Neural cell (in vitro differentiated cells): ENCODE measurements at regions not wholly inside any gene's neighbourhood (a gene's known extent, or its start where the extent isn't known, plus 50 kb on each side); places are given as distances from the start of the nearest gene placed in this dataset.

Experiments
- H2AFZ ChIP-seq: fragments of 200-600, 300-800 bp; sonication (generic), shearing (Covaris generic); 2 replicates; pipeline ENCODE4 v1.6.0; 2014; ENCODE audit warnings: low read depth, mild to moderate bottlenecking, antibody characterized with exemption, low read length, moderate library complexity
- H3F3A ChIP-seq: fragments of 200-600 bp; shearing (Covaris generic); 2 replicates; pipeline ENCODE4 v1.6.1; 2016; ENCODE audit warnings: mild to moderate bottlenecking, moderate library complexity, mixed read lengths, antibody characterized with exemption, low read length; ENCODE audit not compliant: insufficient read depth, poor library complexity, severe bottlenecking
- H3K27ac ChIP-seq: fragments of 200-600, 300-800 bp; sonication (generic), shearing (Covaris generic); 2 replicates; pipeline ENCODE4 v1.5.1; 2014; ENCODE audit warnings: mild to moderate bottlenecking, low read length, moderate library complexity
- H3K27me3 ChIP-seq: fragments of 300-800, 200-600 bp; sonication (generic), shearing (Covaris generic); 2 replicates; pipeline ENCODE4 v1.6.0; 2014; ENCODE audit warnings: mild to moderate bottlenecking, low read depth, low read length, moderate library complexity; ENCODE audit not compliant: insufficient read depth
- H3K36me3 ChIP-seq: fragments of 300-800, 200-600 bp; sonication (generic), shearing (Covaris generic); 2 replicates; pipeline ENCODE4 v1.5.1; 2014; ENCODE audit warnings: mild to moderate bottlenecking, antibody characterized with exemption, low read length, moderate library complexity; ENCODE audit not compliant: insufficient read depth
- H3K4me2 ChIP-seq: fragments of 300-800, 200-600 bp; sonication (generic), shearing (Covaris generic); 2 replicates; pipeline ENCODE4 v1.6.0; 2014; ENCODE audit warnings: mild to moderate bottlenecking, low read length
- H3K4me3 ChIP-seq: fragments of 300-800, 200-600 bp; sonication (generic), shearing (Covaris generic); 2 replicates; pipeline ENCODE4 v1.5.1; 2014; ENCODE audit warnings: mild to moderate bottlenecking, low read length, moderate library complexity
- H3K79me2 ChIP-seq: fragments of 200-600 bp; shearing (Covaris generic); replicated peaks from 2 replicates; pipeline ENCODE4 v1.6.0; 2014; ENCODE audit warnings: mild to moderate bottlenecking, low read length, moderate library complexity; ENCODE audit not compliant: insufficient read depth
- H3K9ac ChIP-seq: fragments of 300-800, 200-600 bp; sonication (generic), shearing (Covaris generic); 2 replicates; pipeline ENCODE4 v1.6.1; 2016; ENCODE audit warnings: mild to moderate bottlenecking, low read length, mixed read lengths
- H3K9me2 ChIP-seq: fragments of 200-600 bp; shearing (Covaris generic); 2 replicates; pipeline ENCODE4 v1.6.1; 2016; ENCODE audit warnings: mild to moderate bottlenecking, low read length, mixed read lengths; ENCODE audit not compliant: insufficient read depth
- H3K9me3 ChIP-seq: fragments of 200-600, 300-800 bp; sonication (generic), shearing (Covaris generic); 2 replicates; pipeline ENCODE4 v1.6.1; 2016; ENCODE audit warnings: mild to moderate bottlenecking, mixed run types, low read length, moderate library complexity, mixed read lengths
- H4K20me1 ChIP-seq: fragments of 200-600 bp; shearing (Covaris generic); 2 replicates; pipeline ENCODE4 v1.6.1; 2016; ENCODE audit warnings: mild to moderate bottlenecking, mixed run types; ENCODE audit not compliant: insufficient read depth
- EP300 ChIP-seq: fragments of 450-650 bp; conservative IDR thresholded peaks from 2 replicates; pipeline ENCODE4 v1.6.1; 2014; ENCODE audit warnings: antibody characterized with exemption, mild to moderate bottlenecking, moderate library complexity; ENCODE audit not compliant: poor library complexity, severe bottlenecking
- EZH2 ChIP-seq: fragments of 200-600, 300-800 bp; shearing (Covaris generic), sonication (generic); IDR thresholded peaks from 2 replicates; pipeline ENCODE4 v1.6.1; 2014; ENCODE audit warnings: antibody characterized with exemption, low read length, borderline replicate concordance, mild to moderate bottlenecking; ENCODE audit not compliant: insufficient read depth, poor library complexity, severe bottlenecking
- MXI1 ChIP-seq: fragments of 450-650 bp; conservative IDR thresholded peaks from 2 replicates; pipeline ENCODE4 v1.6.1; 2014; ENCODE audit warnings: antibody characterized with exemption, mild to moderate bottlenecking; ENCODE audit not compliant: poor library complexity, severe bottlenecking
- POLR2AphosphoS5 ChIP-seq: IDR thresholded peaks from 2 replicates; pipeline ENCODE4 v1.6.1; 2012
- RAD21 ChIP-seq: fragments of 450-650 bp; conservative IDR thresholded peaks from 2 replicates; pipeline ENCODE4 v1.6.1; 2014; ENCODE audit warnings: antibody characterized with exemption, mild to moderate bottlenecking, moderate library complexity
- SMC3 ChIP-seq: fragments of 450-650 bp; conservative IDR thresholded peaks from 2 replicates; pipeline ENCODE4 v1.6.1; 2014; ENCODE audit warnings: antibody characterized with exemption, mild to moderate bottlenecking, moderate library complexity; ENCODE audit not compliant: poor library complexity
- TAF1 ChIP-seq: IDR thresholded peaks from 2 replicates; pipeline ENCODE4 v1.6.1; 2012; ENCODE audit warnings: low read depth
- TF ChIP-seq, protein P1 (sequence below): IDR thresholded peaks from 2 replicates; pipeline ENCODE4 v1.6.1; 2012; ENCODE audit warnings: borderline replicate concordance
- TF ChIP-seq, protein P2 (sequence below): fragments of 450-650 bp; IDR thresholded peaks from 2 replicates; pipeline ENCODE4 v1.5.1; 2014; ENCODE audit warnings: antibody characterized with exemption, mild to moderate bottlenecking, moderate library complexity; ENCODE audit not compliant: poor library complexity, severe bottlenecking

DNA sequence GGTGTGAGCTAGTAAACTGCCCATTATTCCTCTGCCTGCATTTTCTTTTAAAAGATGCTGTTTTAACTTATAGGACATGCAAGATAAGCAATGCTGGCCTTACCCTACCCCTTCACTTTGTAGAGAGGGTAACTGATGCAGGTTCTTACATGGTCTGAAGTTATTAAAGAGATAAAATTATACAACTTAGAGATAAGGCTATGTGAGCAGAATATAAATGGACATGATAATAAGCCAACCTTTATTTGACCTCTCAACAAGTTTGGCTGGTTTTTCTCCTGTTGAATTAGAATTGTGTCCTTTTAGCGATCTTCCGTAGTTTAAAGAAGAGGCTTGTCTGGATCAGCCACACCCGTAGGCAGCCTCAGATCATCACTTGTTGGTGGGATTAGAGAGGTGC, 377.0 kb downstream of the BTBD3 start:
- H2AFZ ChIP-seq: no peak overlapping the region
- H4K20me1 ChIP-seq: no peaks in the 10 kb centered on the region
- H3K9me2 ChIP-seq: no peaks in the 10 kb centered on the region
- no peak overlapping the region for H3K4me2 ChIP-seq
- H3K27ac ChIP-seq: no peak overlapping the region
- no peaks in the 10 kb centered on the region for H3K36me3 ChIP-seq
- H3K4me3 ChIP-seq: no peak overlapping the region
- no peaks in the 10 kb centered on the region for H3K27me3 ChIP-seq
- TF ChIP-seq SMC3 (no peak), RAD21 (no peak)
- H3K9ac ChIP-seq: no peak overlapping the region
- no peaks in the 10 kb centered on the region for H3F3A ChIP-seq
- peaks cover 5% of the 10 kb centered on the region for H3K9me3 ChIP-seq
- H3K79me2 ChIP-seq: no peaks in the 10 kb centered on the region

DNA sequence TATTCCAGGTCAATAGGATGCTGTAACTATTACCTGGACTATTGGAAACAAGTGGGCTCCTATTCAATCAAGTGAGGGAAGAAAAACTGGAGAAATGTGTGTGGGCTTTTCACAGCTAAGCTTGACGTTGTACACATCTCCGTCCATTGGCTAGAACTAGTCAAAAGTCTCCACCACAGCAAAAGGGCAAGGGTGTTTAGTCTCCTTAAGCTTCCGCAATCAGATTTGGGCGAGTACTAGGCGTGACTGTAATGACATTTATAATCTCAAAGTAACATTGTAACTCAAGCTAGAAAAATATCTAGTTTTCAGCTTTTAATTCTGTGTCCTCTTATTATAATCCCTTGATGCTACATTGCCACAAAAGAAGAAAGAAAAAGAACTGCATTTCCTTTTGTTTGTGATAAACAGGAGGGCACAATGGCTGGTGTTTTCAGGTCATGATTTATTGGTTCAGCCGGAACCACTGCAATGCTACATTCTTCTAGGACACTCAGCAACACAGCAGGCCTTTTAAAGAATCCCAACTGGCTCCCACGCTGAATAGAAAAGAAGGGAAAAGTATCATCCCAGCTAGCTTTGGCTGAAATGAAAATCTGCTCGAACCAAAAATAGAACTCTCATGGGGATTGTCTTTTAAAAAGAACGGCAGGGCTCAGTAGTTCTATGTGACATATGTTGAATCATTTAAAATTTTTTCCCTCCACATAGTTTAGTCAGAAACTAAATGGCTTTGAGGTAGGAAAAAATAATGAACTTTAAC, 387.7 kb downstream of the BTBD3 start:
- H3K9ac ChIP-seq: no peak overlapping the region
- no peaks in the 10 kb centered on the region for H4K20me1 ChIP-seq
- TF ChIP-seq MXI1 (no peak), POLR2AphosphoS5 (no peak), SMC3 (no peak), TAF1 (no peak), RAD21 (no peak), EZH2 (no peak), EP300 (no peak)
- TF ChIP-seq, protein P1, sequence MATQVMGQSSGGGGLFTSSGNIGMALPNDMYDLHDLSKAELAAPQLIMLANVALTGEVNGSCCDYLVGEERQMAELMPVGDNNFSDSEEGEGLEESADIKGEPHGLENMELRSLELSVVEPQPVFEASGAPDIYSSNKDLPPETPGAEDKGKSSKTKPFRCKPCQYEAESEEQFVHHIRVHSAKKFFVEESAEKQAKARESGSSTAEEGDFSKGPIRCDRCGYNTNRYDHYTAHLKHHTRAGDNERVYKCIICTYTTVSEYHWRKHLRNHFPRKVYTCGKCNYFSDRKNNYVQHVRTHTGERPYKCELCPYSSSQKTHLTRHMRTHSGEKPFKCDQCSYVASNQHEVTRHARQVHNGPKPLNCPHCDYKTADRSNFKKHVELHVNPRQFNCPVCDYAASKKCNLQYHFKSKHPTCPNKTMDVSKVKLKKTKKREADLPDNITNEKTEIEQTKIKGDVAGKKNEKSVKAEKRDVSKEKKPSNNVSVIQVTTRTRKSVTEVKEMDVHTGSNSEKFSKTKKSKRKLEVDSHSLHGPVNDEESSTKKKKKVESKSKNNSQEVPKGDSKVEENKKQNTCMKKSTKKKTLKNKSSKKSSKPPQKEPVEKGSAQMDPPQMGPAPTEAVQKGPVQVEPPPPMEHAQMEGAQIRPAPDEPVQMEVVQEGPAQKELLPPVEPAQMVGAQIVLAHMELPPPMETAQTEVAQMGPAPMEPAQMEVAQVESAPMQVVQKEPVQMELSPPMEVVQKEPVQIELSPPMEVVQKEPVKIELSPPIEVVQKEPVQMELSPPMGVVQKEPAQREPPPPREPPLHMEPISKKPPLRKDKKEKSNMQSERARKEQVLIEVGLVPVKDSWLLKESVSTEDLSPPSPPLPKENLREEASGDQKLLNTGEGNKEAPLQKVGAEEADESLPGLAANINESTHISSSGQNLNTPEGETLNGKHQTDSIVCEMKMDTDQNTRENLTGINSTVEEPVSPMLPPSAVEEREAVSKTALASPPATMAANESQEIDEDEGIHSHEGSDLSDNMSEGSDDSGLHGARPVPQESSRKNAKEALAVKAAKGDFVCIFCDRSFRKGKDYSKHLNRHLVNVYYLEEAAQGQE: no peak
- TF ChIP-seq, protein P2, sequence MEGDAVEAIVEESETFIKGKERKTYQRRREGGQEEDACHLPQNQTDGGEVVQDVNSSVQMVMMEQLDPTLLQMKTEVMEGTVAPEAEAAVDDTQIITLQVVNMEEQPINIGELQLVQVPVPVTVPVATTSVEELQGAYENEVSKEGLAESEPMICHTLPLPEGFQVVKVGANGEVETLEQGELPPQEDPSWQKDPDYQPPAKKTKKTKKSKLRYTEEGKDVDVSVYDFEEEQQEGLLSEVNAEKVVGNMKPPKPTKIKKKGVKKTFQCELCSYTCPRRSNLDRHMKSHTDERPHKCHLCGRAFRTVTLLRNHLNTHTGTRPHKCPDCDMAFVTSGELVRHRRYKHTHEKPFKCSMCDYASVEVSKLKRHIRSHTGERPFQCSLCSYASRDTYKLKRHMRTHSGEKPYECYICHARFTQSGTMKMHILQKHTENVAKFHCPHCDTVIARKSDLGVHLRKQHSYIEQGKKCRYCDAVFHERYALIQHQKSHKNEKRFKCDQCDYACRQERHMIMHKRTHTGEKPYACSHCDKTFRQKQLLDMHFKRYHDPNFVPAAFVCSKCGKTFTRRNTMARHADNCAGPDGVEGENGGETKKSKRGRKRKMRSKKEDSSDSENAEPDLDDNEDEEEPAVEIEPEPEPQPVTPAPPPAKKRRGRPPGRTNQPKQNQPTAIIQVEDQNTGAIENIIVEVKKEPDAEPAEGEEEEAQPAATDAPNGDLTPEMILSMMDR: no peak
- H3K4me3 ChIP-seq: no peak overlapping the region
- no peaks in the 10 kb centered on the region for H3K27me3 ChIP-seq
- H3K79me2 ChIP-seq: no peaks in the 10 kb centered on the region
- no peak overlapping the region for H2AFZ ChIP-seq
- no peaks in the 10 kb centered on the region for H3K9me2 ChIP-seq
- no peaks in the 10 kb centered on the region for H3F3A ChIP-seq
- H3K4me2 ChIP-seq: no peak overlapping the region
- no peak overlapping the region for H3K27ac ChIP-seq
- H3K36me3 ChIP-seq: no peaks in the 10 kb centered on the region
- peaks cover 3% of the 10 kb centered on the region for H3K9me3 ChIP-seq
